GM23248 (cell line): ENCODE measurements at regions not wholly inside any gene's neighbourhood (a gene's known extent, or its start where the extent isn't known, plus 50 kb on each side); places are given as distances from the start of the nearest gene placed in this dataset.

Experiments
- DNase-seq: peaks from one replicate; pipeline ENCODE4 v3.0.0-alpha.2; 2015
- H2AFZ ChIP-seq: fragments of 200-600 bp; sonication (generic); 2 replicates; pipeline ENCODE4 v1.6.1; 2016; ENCODE audit warnings: antibody characterized with exemption
- H3F3A ChIP-seq: fragments of 200-600 bp; sonication (generic); 2 replicates; pipeline ENCODE4 v1.6.1; 2016; ENCODE audit warnings: mild to moderate bottlenecking, antibody characterized with exemption, mixed run types; ENCODE audit not compliant: insufficient read depth
- H3K27ac ChIP-seq: fragments of 200-600 bp; sonication (generic); 2 replicates; pipeline ENCODE4 v1.5.1; 2016; ENCODE audit warnings: mild to moderate bottlenecking
- H3K27me3 ChIP-seq: fragments of 200-600 bp; sonication (generic); replicated peaks from 2 replicates; pipeline ENCODE4 v1.6.1; 2016; ENCODE audit warnings: mild to moderate bottlenecking; ENCODE audit not compliant: insufficient read depth
- H3K36me3 ChIP-seq: fragments of 200-600 bp; sonication (generic); 2 replicates; pipeline ENCODE4 v1.6.1; 2016; ENCODE audit warnings: low read depth, mild to moderate bottlenecking
- H3K4me1 ChIP-seq: fragments of 200-600 bp; sonication (generic); 2 replicates; pipeline ENCODE4 v1.6.1; 2016; ENCODE audit warnings: mild to moderate bottlenecking; ENCODE audit not compliant: insufficient read depth
- H3K4me2 ChIP-seq: fragments of 200-600 bp; sonication (generic); one replicate; pipeline ENCODE4 v1.6.1; 2016; ENCODE audit warnings: mild to moderate bottlenecking; ENCODE audit not compliant: unreplicated experiment
- H3K4me3 ChIP-seq: fragments of 200-600 bp; sonication (generic); 2 replicates; pipeline ENCODE4 v1.5.1; 2016; ENCODE audit warnings: mild to moderate bottlenecking
- H3K79me2 ChIP-seq: fragments of 200-600 bp; sonication (generic); 2 replicates; pipeline ENCODE4 v1.6.1; 2016; ENCODE audit warnings: mild to moderate bottlenecking; ENCODE audit not compliant: insufficient read depth
- H3K9ac ChIP-seq: fragments of 200-600 bp; sonication (generic); 2 replicates; pipeline ENCODE4 v1.6.1; 2016; ENCODE audit warnings: mild to moderate bottlenecking
- H3K9me2 ChIP-seq: fragments of 200-600 bp; sonication (generic); 2 replicates; pipeline ENCODE4 v1.6.1; 2016; ENCODE audit warnings: mixed run types, mild to moderate bottlenecking, moderate library complexity; ENCODE audit not compliant: insufficient read depth
- H3K9me3 ChIP-seq: fragments of 200-600 bp; sonication (generic); one replicate; pipeline ENCODE4 v1.6.1; 2017; ENCODE audit warnings: low read depth
- H4K20me1 ChIP-seq: fragments of 200-600 bp; sonication (generic); 2 replicates; pipeline ENCODE4 v1.6.0; 2016; ENCODE audit not compliant: insufficient read depth
- EZH2 ChIP-seq: fragments of 200-600 bp; sonication (generic); IDR thresholded peaks from 2 replicates; pipeline ENCODE4 v1.6.1; 2018; ENCODE audit warnings: antibody characterized with exemption, mild to moderate bottlenecking; ENCODE audit not compliant: insufficient read depth, poor library complexity, severe bottlenecking
- EZH2phosphoT487 ChIP-seq: fragments of 200-600 bp; sonication (generic); IDR thresholded peaks from 2 replicates; pipeline ENCODE4 v1.6.1; 2018; ENCODE audit warnings: antibody characterized with exemption, moderate library complexity, mild to moderate bottlenecking, low read depth; ENCODE audit not compliant: insufficient read depth
- WGBS, 2 experiments: methylation state at CpG; one replicate each; pipeline ENCODE4 v1.1.6; 2015 to 2017; ENCODE audit warnings: low lambda C conversion rate in 2 of 2, low coverage in 1 of 2; ENCODE audit errors: missing lambda C conversion rate in 2 of 2; 5-methylcytosine and 5-hydroxymethylcytosine counted together
- in situ Hi-C: fragments of 300-500 bp; cut with MboI; formaldehyde crosslinking; loops from 2 replicates; pipeline ENCODE4 v1.15.0; 2020

GRCh38 chr3:72494130-72494529 is 354.1 kb downstream of the SHQ1 start:
- Histone ChIP-seq H3K9me2 (no peaks in the 10 kb centered on the region), H3K4me1 (peaks cover 10% of the 10 kb centered on the region), H3K9ac (no peak overlapping the region), H3K4me2 (no peak overlapping the region), H3K36me3 (no peaks in the 10 kb centered on the region), H3K27ac (no peak overlapping the region), H3K79me2 (no peaks in the 10 kb centered on the region), H4K20me1 (no peaks in the 10 kb centered on the region), H3K27me3 (no peaks in the 10 kb centered on the region), H2AFZ (no peak overlapping the region), H3K4me3 (no peak overlapping the region), H3K9me3 (no peaks in the 10 kb centered on the region), H3F3A (0 out of 2 replicates have a peak, but pooled peaks cover 5% of the 10 kb centered on the region)
- no peak for TF ChIP-seq EZH2phosphoT487
- TF ChIP-seq EZH2 = no peak
- DNase-seq = no peak
- WGBS, 2 experiments = 99 to 100% methylated on average over 4 of the region's 4 CpGs
- in situ Hi-C loops = no loop called here

- in situ Hi-C loops = no loop called here
- DNase-seq = peak; percentile 99
- Histone ChIP-seq H3K4me2 (peak overlapping the region; percentile 34), H3K9me3 (no peaks in the 10 kb centered on the region), H3K36me3 (no peaks in the 10 kb centered on the region), H3K79me2 (no peaks in the 10 kb centered on the region), H2AFZ (no peak overlapping the region), H3K9me2 (no peaks in the 10 kb centered on the region), H4K20me1 (no peaks in the 10 kb centered on the region), H3K9ac (no peak overlapping the region), H3K27me3 (no peaks in the 10 kb centered on the region), H3K4me1 (peaks cover 27% of the 10 kb centered on the region), H3F3A (peaks cover 14% of the 10 kb centered on the region), H3K27ac (peak overlapping the region; percentile 21; the same call in 1 of the 2 replicates), H3K4me3 (no peak overlapping the region)
- WGBS, 2 experiments = 0% methylated on average over 2 of the region's 2 CpGs
- no peak for TF ChIP-seq EZH2
- TF ChIP-seq EZH2phosphoT487 = no peak
Measured at GRCh38 chr3:72492240-72492639, 356.0 kb downstream of the SHQ1 start.

- no peaks in the 10 kb centered on the region for H4K20me1 ChIP-seq
- no peak for TF ChIP-seq EZH2phosphoT487
- no peak for TF ChIP-seq EZH2
- H2AFZ ChIP-seq = no peak overlapping the region
- H3K79me2 ChIP-seq = no peaks in the 10 kb centered on the region
- no peak for DNase-seq
- H3K9me2 ChIP-seq = no peaks in the 10 kb centered on the region
- peaks cover 36% of the 10 kb centered on the region for H3K4me1 ChIP-seq
- no peaks in the 10 kb centered on the region for H3K36me3 ChIP-seq
- 91 to 95% methylated on average over 6 of the region's 6 CpGs for WGBS, 2 experiments
- no peak overlapping the region for H3K9ac ChIP-seq
- no peaks in the 10 kb centered on the region for H3K27me3 ChIP-seq
- no peak overlapping the region for H3K27ac ChIP-seq
- H3F3A ChIP-seq = peaks cover 24% of the 10 kb centered on the region
- H3K4me2 ChIP-seq = no peak overlapping the region
- no peak overlapping the region for H3K4me3 ChIP-seq
- in situ Hi-C loops = no loop called here
- no peaks in the 10 kb centered on the region for H3K9me3 ChIP-seq
Measured at GRCh38 chr3:72490688-72491435, 357.4 kb downstream of the SHQ1 start.

- H3K4me1 ChIP-seq = peaks cover 42% of the 10 kb centered on the region
Measured at GRCh38 chr3:72489901-72490300, 358.3 kb downstream of the SHQ1 start.

More at GRCh38 chr3:72489901-72490300, 358.3 kb downstream of the SHQ1 start:
- Histone ChIP-seq H3K9me2 (no peaks in the 10 kb centered on the region), H2AFZ (no peak overlapping the region), H3K36me3 (no peaks in the 10 kb centered on the region), H3K79me2 (no peaks in the 10 kb centered on the region), H3F3A (peaks cover 23% of the 10 kb centered on the region), H3K9me3 (no peaks in the 10 kb centered on the region), H3K27ac (no peak overlapping the region), H4K20me1 (no peaks in the 10 kb centered on the region), H3K4me3 (no peak overlapping the region), H3K9ac (no peak overlapping the region), H3K27me3 (no peaks in the 10 kb centered on the region), H3K4me2 (no peak overlapping the region)
- DNase-seq = no peak
- TF ChIP-seq EZH2 (no peak), EZH2phosphoT487 (no peak)
- in situ Hi-C loops = no loop called here
- 98 to 99% methylated on average over 7 of the region's 7 CpGs for WGBS, 2 experiments
